H1 (cell line): ENCODE measurements at regions not wholly inside any gene's neighbourhood (a gene's known extent, or its start where the extent isn't known, plus 50 kb on each side); places are given as distances from the start of the nearest gene placed in this dataset.

Source experiments
- RNF2 ChIP-seq: fragments of 200-900, 300-1000 bp; sonication (generic); IDR thresholded peaks from 2 replicates; pipeline ENCODE4 v1.7.1; 2016; ENCODE audit warnings: borderline replicate concordance, low read depth, mild to moderate bottlenecking, antibody characterized with exemption, low read length; ENCODE audit not compliant: poor library complexity, severe bottlenecking; ENCODE audit errors: missing control alignments
- SRF ChIP-seq: IDR thresholded peaks from 2 replicates; pipeline ENCODE4 v1.6.1; 2011; ENCODE audit warnings: mild to moderate bottlenecking, low read depth, low read length, moderate library complexity

- TF ChIP-seq RNF2 (no peak), SRF (no peak)
These were observed 180.1 kb downstream of the C12orf50 start (continued) for GRCh38 chr12:87849074-87849473.
